ENCODE measurements at regions not wholly inside any gene's neighbourhood (a gene's known extent, or its start where the extent isn't known, plus 50 kb on each side); places are given as distances from the start of the nearest gene placed in this dataset.
"Not testable (repeated sequence)": the region's sequence is repeated elsewhere in the genome, so short reads cannot be mapped to it uniquely, and the experiment has no call there.

- in situ Hi-C loops (cut with HindIII; ENCODE audit: low sequenced_read_pairs): no loop called here
These were observed 51.9 kb upstream of the TBL1XR1 start for GRCh38 chr3:177249203-177249602.

- in situ Hi-C loops (cut with HindIII; ENCODE audit: low sequenced_read_pairs): no loop called here
These were observed 52.9 kb upstream of the TBL1XR1 start for GRCh38 chr3:177250151-177250550.

GRCh38 chr3:177251755-177252154, 54.5 kb upstream of the TBL1XR1 start:
- in situ Hi-C loops (cut with HindIII; ENCODE audit: low sequenced_read_pairs): no loop called here

DNA sequence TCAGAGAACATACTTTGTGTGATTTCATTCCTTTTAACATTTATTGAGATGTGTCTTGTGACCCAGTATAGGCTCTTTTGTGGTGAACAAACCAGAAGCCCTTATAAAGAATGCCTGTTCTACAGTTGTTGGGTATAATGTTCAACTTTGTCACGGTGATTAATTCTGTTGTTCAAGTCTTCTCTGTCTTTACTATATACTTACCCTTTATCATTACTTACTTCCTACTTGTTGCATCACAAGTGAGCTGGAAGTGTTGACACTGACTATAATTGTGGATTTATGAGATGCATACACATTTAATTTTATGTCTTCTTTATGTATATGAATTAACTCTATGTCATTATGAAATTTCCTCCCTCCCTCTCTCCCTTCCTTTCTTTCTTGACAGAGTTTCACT, 59.7 kb upstream of the TBL1XR1 start:
- in situ Hi-C loops (cut with HindIII; ENCODE audit: low sequenced_read_pairs): no loop called here

DNA sequence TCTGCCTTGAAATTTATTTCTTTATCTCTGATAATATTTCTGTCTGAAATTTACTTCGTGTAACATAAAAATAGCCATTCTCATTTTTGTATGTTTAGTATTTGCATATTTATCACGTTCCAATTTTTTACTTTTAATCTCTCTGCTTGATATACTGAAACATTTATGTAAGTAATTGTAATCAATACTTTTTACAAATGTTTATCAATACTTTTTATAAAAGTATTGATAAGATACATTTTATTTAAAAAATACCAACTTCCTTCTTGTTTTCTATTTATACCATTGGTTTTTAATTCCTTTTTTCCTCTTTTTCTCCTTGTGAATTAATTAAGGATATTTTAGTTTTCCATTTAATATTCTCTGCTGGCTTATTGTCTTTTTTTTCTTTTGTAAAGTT, 60.3 kb upstream of the TBL1XR1 start:
- in situ Hi-C loops (cut with HindIII; ENCODE audit: low sequenced_read_pairs): no loop called here

GRCh38 chr3:177262396-177262795, 65.1 kb upstream of the TBL1XR1 start:
- in situ Hi-C loops (cut with HindIII; ENCODE audit: low sequenced_read_pairs): no loop called here

DNA sequence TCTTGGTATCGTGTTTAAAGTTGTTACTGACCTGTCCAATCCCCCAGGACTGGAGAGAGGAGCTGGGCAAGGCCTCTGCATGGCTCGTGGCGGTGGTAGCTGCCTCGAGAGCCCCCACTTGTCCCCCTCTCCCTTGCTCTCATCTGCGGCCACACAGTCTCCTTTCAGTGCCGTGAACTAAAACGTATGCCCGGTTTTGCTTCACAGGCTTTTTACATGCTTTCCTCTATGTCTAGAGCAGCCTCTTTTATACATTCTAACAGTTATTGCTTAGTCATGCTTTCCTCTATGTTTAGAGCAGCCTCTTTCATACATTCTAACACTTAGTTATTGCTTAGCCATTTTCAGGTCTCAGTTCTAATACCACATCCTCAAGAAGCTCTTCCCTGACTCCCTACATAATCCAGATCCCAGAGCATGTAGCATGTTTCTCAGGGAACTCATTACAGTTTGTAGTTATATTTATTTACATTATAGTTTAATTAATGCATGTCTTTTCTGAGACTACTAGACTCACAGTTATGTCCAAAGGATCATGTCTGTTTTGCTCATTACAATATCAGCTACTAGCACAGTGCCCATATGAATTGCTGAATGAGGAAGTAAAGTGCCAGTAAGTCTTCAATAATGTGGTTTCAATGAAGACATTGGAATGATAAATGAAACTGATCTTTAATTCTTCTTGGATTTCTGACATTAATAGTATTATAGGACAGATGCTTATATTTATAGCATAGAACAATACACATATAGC, 66.5 kb upstream of the TBL1XR1 start:
- in situ Hi-C loops (cut with HindIII; ENCODE audit: low sequenced_read_pairs): no loop called here

- in situ Hi-C loops (cut with HindIII; ENCODE audit: low sequenced_read_pairs): not testable (repeated sequence)
These were observed 74.7 kb upstream of the TBL1XR1 start for GRCh38 chr3:177271811-177272501.

GRCh38 chr3:177278016-177278415, 80.7 kb upstream of the TBL1XR1 start:
- in situ Hi-C loops (cut with HindIII; ENCODE audit: low sequenced_read_pairs): no loop called here

GRCh38 chr3:177279118-177279815, 82.0 kb upstream of the TBL1XR1 start:
- in situ Hi-C loops (cut with HindIII; ENCODE audit: low sequenced_read_pairs): no loop called here

GRCh38 chr3:177281292-177282118, 84.2 kb upstream of the TBL1XR1 start:
- in situ Hi-C loops (cut with HindIII; ENCODE audit: low sequenced_read_pairs): no loop called here

- in situ Hi-C loops (cut with HindIII; ENCODE audit: low sequenced_read_pairs): no loop called here
These were observed 84.9 kb upstream of the TBL1XR1 start for GRCh38 chr3:177282119-177282655.

DNA sequence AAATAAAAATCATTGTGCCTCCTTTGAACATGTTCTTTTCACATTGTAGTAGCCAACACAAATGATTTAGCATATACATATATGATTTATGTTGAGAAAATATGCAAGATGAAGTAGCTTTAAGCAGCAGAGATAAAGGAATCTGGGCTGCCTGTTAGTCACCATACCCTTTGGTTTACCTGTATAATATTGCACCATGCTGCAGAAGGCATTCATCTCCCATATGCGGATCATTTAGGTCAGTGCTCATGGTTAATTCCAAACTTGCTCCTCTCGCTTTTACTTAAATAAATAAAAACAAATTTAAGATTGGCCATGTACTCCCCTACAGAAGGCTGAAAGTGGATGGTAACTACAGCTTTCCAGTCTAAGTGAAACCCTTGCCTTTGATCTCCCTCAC, 86.7 kb upstream of the TBL1XR1 start:
- in situ Hi-C loops (cut with HindIII; ENCODE audit: low sequenced_read_pairs): no loop called here

DNA sequence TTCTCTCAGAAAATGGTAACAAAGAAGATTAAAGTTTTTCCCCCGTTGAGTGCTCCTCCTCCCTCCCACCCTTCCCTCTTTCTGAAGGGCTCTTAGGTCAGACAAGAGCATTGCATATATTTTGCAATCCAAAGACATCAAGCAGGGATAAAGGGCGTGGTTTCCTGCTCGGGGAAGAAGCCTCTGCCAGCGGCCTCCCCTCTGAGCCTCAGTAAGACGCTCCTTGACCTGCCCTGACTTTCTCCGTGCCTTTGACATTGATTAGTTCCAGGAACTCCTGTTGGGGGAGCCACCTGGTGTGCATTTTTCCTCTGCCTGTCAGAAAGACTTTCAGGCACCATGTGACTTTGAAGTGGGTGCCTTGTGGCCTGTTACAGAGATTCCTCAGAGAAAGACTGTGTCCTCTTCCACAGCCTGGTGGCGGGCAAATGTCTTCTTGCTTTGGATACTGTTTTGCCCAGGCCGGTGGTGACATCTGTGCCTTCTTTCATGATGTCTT, 87.2 kb upstream of the TBL1XR1 start:
- in situ Hi-C loops (cut with HindIII; ENCODE audit: low sequenced_read_pairs): no loop called here

GRCh38 chr3:177286034-177286433, 88.8 kb upstream of the TBL1XR1 start:
- in situ Hi-C loops (cut with HindIII; ENCODE audit: low sequenced_read_pairs): no loop called here

DNA sequence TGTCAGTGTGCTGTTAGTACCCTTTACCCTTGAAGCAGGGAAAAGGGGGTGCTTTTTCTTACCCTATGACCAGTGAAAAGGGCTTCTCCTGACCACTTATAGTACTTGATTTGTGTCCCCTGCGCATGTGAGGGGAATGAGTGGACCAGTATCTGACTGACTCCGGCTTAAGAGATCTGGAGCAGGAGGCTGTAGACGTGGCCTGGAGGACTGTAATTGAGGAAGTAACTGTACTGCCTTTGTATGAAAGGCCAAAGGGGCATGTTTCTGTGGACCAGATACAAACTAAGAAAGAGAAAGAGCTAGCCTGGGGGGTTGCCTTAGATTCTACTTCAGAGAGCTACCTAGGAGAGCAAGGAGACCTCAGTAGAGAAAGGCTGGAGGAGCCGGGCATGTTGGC, 89.9 kb upstream of the TBL1XR1 start:
- in situ Hi-C loops (cut with HindIII; ENCODE audit: low sequenced_read_pairs): no loop called here

- in situ Hi-C loops (cut with HindIII; ENCODE audit: low sequenced_read_pairs): no loop called here
These were observed 93.4 kb upstream of the TBL1XR1 start for GRCh38 chr3:177290633-177291032.

GRCh38 chr3:177294221-177294620, 96.9 kb upstream of the TBL1XR1 start:
- in situ Hi-C loops (cut with HindIII; ENCODE audit: low sequenced_read_pairs): no loop called here

DNA sequence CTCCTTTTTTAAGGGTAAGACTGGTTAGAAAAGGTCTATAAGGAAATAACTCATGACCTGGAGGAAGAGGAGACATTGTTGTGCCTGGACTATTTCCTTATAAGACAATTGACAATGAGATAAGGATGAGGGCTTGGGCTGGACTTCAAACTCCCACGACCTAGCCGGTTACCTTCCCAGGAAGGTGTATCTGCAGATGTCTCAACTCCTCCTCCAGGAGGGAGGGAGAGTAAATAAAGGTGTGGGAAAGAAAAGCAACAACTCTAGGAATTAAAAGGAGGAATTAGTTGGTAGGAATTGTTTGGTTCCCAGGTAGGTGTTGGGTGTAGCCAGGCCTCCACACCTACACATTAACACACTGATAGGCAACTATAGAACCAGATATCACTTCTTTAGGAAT, 97.8 kb upstream of the TBL1XR1 start:
- in situ Hi-C loops (cut with HindIII; ENCODE audit: low sequenced_read_pairs): no loop called here

- in situ Hi-C loops (cut with HindIII; ENCODE audit: low sequenced_read_pairs): no loop called here
These were observed 102.0 kb upstream of the TBL1XR1 start for GRCh38 chr3:177299250-177299649.

Measured in DLD1 (cell line).